ENCODE measurements at regions not wholly inside any gene's neighbourhood (a gene's known extent, or its start where the extent isn't known, plus 50 kb on each side); places are given as distances from the start of the nearest gene placed in this dataset.

DNA sequence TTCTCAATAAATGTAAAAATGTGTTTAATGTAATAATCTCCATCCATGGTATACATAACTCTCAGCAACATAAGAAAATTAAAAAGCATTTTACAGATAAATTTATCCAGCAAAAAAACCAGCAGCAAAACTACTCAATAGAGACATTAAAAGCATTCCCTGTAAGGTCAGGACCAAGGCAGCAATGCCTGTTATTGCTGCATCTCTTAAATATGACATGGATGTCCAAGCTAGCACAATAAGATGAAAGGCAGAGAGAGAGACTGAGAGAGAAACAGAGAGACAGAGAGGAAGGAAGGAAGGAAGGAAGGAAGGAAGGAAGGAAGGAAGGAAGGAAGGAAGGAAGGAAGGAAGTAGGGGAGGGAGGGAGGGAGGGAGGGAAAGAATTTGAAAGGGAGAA, 289.0 kb upstream of the PAPPA start:
- TF ChIP-seq CTCF (IDR thresholded peaks at IDR 0.05), result no peak
- no peak for TF ChIP-seq ZFX (IDR thresholded peaks at IDR 0.05; ENCODE audit: borderline replicate concordance)

Data from 22Rv1 (cell line).